COLO668 (cell line): ENCODE measurements at regions not wholly inside any gene's neighbourhood (a gene's known extent, or its start where the extent isn't known, plus 50 kb on each side); places are given as distances from the start of the nearest gene placed in this dataset.

Experiments used
- DNase-seq: peaks from one replicate; lab custom pipeline; 2025; ENCODE audit not compliant: unreplicated experiment; lab: John Stamatoyannopoulos, UW

DNA sequence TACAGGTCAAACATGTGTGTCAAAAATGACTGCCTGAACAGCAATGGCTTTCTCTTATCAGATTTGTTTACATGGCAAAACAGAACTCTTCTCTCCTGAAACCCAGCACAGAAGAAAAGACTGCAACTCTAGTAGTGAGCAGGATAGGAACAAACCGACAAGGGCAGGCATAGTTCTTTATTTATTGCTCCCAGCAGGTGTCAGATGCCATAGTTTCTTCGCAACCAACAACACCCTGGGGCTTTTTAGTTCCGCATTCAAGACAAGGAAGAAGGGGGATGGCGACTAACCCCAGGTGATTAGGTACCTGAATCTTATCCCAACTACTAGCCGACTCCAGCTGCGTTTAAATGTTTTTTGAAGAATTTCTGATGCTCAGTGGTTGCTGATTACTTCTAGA lies 367.5 kb upstream of the FIGN start:
- no peak for DNase-seq

DNA sequence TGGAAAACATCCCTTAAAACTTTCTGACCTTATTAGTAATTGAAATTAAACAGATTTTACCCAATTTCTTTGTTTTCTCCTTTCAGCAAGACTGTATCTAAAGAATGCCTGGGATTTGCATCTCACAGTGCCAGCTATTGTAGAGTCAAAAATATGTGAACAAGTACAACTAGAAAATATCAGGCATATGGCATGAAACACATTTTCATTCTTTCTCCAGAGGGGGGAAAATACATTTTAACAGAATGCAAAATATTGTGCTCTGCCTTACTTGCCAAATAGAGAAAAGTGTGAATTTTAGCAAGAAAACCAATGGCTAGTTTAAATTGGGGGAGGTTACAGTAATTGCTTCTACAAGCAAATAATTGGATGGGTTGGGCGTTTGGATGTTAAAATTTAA lies 366.6 kb upstream of the FIGN start:
- no peak for DNase-seq

DNA sequence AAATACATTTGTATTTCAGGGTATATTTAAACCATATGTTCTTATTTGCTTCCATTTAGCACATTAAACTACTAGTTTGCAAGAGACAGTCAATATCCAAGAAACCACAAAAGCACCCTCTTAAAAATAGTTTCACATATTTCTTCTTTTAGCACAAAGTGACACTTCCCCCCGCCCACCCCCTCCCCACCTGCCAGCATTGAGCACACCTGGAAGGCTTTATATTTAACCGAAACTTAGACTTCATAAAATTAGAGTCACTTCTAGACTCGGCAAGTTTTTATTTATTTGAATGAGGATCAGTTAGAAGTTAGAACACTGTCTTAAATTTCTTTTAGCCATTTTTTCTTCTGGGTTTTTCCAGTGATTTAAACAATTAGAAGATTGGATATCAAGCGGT lies 355.9 kb upstream of the FIGN start:
- DNase-seq: no peak

DNA sequence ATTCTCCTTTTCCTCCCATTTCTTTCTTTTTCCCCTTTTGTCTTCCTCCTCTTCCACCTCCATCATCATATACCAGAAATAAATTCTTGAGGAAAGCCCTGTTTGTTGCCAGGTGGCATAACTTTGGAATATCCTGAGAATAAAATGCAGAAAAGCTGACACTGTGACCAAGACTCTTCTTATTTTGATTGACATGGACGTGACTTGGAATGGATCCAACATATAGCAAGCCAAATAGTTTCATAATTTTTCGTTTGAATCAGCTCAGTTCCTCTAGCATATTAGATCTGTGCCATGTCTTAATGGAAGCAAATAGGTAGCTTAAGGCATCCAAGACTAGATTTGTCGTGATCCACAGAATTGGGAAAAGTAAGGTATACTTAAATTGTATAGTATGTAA lies 354.7 kb upstream of the FIGN start:
- no peak for DNase-seq

DNA sequence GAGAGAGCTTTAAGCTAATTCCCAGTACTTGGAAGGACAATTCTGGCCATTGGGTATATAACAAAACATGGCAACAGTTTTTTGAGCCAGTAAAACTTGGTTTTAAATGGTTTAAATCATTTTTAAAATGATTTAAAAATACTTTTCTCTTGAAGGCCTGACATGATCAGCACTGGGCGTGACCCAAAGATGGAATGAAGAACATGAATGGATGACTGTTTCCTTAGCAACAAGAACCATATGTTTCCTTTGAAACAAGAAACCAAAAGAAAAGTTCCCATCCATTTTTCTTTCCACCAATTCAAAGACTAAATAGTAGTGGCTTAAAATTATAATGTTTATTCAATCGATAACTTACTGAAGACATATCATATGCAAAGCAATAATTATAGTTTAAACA lies 348.3 kb upstream of the FIGN start:
- DNase-seq: no peak

DNA sequence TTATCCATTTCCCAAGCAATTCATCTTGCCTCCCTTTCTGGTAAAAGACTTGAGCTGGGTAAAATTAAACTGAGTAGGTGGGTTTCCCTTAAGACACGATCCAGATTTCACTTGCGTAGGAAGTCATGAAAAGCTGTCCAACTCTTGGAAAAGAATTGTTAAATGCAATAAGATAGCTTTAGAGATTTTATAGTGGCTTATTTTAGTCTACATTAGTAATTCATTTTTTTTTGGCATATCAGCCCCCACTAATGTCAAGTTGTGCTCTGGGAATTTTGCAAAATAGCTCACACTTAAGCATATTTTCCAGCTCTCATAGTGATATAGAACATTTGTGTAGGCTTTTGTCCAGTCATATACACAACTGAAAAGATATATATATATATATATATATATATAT lies 344.7 kb upstream of the FIGN start:
- no peak for DNase-seq

DNA sequence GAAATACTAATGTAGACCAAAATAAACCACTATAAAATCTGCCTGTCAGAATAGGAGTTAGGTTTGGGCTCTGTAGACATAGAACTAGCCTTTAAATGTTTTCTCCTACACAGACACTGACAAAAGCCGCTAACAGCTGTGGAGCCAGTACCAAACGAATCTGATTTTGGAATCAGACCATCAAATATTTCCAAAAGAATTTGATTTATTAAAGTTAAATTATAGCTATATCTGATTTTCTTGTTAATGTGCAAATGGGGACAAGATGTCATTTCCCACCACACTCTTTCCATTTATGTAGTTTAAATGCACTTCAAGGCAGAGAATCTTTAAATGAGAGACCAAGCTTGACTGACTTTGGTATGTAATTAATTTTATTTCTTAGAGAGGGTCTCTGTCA lies 343.4 kb upstream of the FIGN start:
- no peak for DNase-seq

DNA sequence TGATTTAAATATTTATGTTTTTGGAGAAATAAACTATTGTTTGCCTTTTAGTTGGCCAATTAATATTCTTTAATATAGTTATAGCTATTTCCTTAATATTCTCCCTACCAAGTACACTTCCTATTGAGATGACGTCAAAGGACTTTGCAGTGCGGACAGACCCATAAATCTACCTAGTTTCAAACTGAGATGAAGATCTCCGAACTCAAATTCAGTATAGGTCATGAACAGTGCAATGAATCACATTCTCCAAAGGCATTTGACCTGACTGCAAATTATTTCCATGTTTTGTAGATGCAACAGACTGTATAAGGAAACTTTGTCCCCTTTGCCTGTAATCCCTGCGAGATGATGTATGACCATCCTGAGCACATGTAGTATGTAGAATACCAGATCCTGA lies 342.6 kb upstream of the FIGN start:
- no peak for DNase-seq

DNA sequence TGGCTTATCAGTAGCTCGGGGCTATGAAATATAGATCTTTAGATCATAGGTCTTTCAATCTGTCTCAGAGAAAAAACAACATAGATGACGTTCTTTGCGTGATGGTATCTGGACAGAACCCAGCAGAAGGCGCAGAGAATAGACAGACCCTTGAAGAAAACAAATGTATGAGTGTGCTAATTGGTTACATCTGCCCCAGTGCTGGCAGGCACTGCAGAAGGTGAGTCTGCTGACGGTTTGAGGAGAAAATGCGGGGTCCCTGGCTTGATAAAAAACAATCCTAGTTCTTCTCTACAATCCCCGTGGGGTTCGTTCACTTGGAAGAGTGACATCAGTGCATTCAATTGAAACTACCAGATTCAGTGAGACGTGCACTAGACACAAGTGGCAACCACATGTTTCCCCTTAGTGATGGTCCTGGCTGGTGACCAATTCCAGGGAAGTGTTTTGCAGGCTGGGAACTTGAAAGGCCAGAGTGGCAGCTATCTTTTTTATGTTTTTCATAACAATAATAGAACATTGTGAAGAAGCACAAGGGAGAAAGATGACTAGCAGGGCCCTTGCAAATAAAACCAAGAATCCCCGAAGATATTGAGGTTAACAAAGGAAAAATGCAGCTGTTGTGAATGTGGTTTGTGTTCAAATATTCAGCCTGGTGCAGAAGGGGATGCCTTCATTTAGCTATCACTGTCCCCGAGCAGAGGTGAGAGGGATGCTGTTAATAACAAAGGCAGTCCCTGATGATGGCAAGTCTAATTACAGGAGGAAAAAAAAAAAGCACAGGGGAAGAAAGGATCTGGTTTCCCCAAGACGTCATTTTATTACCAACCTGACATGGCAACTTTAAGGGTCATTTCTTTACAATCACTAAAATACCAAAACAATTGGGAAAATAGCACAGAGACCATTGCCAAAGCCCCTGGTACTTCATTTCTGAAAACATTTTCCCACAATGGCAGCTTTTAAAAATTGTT lies 337.6 kb upstream of the FIGN start:
- DNase-seq: no peak

DNA sequence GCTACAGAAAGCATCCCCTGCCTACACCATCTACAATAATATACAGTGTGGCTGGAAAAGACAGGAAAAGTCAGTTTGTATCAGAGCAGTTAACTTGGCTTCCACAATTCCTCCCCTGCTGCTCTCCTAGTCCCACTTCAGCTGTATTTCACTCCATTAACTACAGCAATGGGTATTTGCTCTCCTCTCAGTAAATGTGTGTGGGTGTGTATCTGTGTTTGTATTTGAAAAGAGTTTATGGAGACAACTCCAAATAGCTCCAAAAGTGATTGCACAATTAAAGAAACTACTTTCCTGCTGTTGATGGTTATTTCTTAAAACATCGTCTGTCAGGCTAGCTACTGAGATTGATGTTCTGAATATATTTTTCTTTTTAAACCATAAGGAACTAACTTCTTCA lies 333.7 kb upstream of the FIGN start:
- DNase-seq: no peak

DNA sequence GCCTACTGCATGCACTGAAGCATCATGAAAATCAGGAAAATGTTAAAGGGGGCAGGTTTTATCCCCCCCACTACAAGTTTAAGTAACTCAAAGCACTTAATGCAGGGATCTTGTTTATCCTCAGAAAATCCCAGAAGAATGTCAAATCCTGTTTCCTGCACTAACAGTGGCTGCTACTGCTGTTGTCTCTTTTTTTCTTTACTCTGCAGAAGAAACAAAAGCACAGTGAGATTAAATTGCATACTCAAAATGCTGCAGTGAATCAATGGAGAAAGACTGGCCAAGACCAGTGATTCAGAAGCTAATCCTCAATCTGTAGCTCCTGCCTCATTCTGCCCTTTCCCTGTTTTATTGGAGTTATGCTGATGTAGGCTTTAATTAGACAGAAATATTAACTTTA lies 332.3 kb upstream of the FIGN start:
- DNase-seq: no peak

DNA sequence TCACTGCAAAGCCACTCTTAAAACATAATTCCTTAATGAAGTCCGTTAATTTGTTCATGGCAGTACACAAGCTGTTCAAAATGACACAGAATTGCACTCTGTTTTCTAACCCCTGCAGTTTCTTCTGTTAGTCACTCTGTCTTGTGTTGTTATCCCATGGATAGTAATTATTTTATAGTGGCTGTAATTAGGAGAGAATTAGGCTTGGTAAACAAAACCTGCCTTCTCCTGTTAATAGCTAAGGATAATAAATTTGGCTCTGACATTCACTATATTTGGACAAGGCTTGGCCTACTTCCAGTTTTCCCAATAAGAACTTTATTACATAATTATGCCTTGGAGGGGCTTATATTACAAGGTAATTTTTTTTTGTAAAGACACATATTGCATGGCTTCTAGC lies 330.3 kb upstream of the FIGN start:
- DNase-seq: no peak

DNA sequence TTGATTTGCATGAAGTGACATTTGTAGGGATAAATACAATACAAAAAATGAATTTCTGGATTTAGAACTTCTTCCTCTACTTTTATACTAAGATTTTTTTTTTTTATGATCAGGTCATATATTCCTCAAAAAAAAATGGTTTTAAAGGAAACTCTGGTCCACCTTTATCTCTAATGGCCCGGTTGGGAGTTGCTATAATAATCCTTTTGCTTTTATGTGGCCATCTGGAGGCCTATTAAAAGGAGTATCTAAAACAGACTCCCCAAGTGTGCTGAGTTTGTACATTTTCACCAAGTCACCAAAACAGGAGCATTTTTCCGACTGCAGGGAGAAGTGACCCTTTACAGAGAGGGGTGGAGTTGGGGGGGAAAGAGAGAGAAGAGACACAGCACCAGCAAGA lies 329.2 kb upstream of the FIGN start:
- no peak for DNase-seq

DNA sequence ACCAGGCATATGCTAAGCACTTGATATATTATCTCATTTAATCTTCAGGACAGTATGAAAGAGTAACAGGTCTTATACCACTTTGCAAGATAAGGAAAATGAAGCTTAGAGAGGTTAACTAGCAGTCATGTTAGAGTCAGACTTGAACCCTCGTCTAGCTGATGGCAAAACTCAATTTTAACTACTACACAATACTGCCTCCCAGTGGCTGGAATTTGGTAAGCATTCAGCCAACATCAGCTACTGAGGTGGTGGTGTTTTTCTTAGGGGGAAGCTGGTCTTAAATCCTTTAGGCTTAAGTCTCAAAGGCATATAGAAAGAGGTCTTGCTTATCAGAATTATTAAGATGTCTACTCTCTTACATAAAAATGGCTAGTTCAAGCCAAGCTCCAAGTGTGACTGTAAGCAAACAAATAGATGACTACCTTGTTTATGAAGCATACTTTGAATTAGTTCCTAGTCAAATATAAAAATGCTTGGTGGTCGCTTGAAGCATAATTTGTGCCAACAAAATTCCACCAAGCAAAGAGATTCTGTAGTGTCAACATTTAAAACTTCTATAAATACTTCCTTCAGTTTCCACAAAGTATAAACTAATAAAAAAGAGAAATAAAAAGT lies 325.4 kb upstream of the FIGN start:
- peak; percentile 24 for DNase-seq

DNA sequence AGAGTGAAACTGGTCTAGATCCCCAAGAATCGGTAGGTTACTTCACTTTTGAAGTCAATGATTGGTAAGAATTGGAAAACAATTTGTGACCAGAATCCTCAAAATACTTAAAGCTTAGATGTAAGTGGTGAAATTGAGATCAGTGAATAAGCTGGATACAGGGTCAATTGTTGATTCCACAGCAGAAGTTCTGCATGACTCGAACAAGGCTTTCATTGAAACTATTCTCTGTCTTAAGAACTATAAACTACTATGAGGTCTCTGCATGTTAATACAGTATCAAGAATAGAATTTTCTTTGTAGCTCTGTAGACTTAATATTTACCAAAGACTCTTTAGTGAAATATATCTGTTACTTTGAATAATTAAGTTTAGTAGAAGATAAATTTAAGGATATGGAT lies 324.2 kb upstream of the FIGN start:
- DNase-seq: no peak

DNA sequence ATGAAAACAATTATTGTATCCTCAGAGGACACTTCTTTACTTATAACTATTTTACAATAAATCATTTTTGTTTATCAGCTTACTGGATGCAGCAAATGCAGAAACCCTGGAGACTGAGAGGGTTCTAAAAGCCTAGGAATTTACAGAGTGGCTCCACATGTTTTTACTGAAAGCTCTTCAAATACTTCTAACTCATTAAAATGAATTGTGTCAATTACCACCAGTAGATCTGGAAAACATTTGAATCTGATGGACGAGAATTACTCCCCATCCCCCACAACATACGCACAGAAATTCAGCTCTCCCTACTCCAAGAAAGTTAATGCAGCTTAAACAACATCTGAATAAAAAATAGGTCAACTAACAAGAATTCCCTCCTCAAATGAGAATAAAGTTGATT lies 319.8 kb upstream of the FIGN start:
- DNase-seq: no peak

DNA sequence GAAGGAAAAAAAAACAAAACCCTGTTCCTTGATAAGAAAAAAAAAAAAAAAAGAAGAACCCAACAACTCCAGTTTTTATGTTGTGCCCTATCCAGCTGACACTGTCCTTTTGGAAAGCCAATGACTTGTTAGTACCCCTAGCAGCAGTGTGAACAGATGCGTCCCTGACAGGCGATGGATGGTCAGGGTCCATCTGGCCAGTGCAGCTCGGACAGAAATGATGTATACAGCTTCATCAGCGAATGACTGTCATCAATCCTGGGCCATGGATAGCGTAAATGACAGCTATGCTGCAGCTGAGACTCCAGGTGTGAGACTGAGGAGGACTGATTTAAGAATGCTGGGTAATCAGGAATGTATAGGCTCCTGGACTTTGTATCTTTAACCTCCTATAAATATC lies 318.8 kb upstream of the FIGN start:
- no peak for DNase-seq

DNA sequence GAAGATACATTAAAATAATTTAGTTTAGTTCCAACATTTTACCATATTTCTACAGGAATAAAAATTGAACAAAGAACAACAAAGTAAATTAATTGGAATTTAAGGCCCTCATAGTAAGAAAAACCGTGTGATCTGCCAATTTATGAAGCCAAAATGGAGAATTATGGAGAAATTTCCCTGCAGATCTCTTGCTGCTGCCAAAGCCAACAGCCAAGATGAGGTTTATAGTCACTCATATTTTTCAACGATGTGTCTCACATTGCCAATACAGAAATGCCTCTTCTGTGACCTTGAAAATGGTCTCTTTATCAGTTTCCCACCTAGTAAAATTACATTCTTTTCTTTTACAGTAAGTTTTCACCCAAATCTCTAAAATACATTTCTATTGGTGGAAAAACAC lies 317.2 kb upstream of the FIGN start:
- DNase-seq: no peak

DNA sequence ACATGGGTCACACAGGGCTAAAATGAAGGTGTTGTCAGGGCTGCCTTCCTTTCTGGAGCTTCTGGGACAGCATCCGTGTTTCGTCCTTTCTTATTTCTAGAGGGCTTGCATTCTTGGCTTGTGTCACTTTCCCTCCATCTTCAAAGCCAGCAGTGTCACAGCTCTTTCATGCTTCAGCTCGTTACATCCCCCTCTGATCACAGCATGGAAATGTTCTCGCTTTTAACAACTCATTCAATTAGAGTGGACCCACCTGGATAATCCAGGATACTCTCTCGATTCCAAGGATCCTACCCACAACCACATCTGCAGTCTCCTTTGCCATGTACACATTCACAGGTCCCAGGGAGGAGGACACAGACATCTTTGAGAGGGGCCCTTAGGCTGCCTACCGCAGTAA lies 316.2 kb upstream of the FIGN start:
- DNase-seq: no peak

DNA sequence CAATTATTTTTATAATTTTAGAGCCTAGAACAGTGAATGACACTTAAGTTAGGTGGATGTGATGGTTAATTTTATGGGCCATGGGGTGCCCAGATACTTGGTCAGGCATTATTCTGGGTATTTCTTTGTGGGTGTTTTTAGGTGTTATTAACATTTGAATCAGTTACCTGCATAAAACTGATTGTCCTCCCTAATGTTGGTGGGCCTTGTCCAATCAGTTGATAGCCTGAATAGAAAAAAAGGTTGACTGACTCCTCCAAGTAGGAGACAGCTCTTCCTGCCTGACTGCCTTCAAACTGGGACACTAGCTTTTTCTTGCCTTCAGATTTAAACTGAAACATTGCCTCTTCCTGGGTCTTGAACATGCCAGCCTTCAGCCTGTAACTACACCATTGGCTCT lies 312.9 kb upstream of the FIGN start:
- no peak for DNase-seq

DNA sequence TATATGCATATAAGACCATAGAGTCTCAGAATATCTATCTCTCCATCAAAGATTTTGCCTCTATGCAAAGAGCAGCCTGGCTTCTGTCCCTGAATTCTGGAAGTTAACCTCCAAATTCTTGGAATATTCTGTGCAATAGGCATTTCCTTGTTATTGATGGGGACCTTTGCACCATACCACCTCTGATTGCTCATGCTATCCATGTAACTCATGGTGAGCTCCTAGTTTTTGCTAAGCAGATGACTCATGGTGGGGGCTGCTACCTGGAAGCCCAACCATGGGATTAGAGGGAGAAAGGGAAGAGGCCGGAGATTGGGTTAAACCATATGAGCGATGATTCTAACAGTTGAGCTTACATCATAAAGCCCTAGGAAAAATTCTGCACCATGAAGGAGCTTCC lies 310.2 kb upstream of the FIGN start:
- no peak for DNase-seq

DNA sequence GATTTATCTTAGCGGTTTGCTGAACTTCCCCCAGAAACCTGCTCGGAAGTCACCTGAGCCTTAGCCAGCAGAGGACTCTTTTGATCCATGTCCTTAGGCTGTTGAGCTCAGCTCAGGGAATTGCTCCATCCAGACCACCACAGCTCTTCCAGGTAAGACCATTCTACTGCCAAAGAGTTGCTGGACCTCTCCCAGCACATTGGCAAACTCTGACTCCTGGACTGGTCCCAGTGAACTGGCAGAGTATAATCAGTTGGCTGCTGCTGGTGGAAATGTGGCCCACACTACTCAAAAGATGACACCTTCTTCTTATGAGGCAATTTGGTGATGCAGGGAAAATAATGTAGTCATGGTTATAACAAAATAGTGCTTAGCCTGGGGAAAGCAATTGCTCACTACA lies 308.8 kb upstream of the FIGN start:
- DNase-seq: no peak

DNA sequence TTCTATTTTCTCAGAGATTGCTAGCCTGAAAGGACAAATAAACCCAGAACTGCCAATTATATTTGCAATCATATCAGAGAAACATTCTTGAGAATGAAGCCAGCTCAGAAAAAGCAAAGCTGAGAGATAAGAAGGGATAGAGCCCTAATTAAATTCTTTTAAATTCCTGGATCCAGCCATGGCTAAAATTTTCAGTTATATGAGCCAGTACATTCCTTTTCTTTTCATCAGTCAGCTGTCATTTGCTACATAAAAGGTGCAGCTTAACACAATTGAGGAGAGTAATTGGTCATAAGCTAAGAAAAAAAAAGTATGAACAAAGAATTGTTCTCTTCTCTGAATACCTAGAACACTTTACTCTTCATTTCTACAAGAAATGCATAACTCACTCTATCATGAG lies 303.5 kb upstream of the FIGN start:
- DNase-seq: no peak
